ENCODE measurements at regions not wholly inside any gene's neighbourhood (a gene's known extent, or its start where the extent isn't known, plus 50 kb on each side); places are given as distances from the start of the nearest gene placed in this dataset.
"Not testable (repeated sequence)": the region's sequence is repeated elsewhere in the genome, so short reads cannot be mapped to it uniquely, and the experiment has no call there.

DNA sequence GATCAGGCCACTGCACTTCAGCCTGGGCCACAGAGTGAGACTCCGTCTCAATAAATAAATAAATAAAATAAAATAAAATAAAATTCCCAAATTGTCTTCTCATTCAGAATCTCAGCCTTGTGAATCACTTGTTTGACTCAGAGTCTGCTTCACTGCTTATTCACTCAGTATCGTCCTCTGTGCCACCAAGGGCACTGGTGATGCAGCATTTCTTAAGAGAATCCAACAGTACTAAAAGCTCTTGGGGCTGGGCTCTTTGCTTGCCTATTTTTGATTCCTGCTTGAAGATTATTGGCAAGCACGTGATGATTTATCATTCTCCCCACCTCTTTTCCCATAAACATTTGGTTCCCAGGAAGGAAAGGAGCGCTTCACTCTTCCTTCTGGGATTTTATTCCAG lies 54.8 kb upstream of the HMGB1 start:
- no peak for TF ChIP-seq CTCF (IDR thresholded peaks at IDR 0.05; ENCODE audit: low read depth, low read length, missing control alignments)
- DNase-seq (ENCODE audit: low read depth): no peak
- no peak overlapping the region for H3K4me3 ChIP-seq (ENCODE audit: low read depth, low read length)

- no peak for DNase-seq (ENCODE audit: low read depth)
- no peak overlapping the region for H3K4me3 ChIP-seq (ENCODE audit: low read depth, low read length)
- no peak for TF ChIP-seq CTCF (IDR thresholded peaks at IDR 0.05; ENCODE audit: low read depth, low read length, missing control alignments)
Observed at GRCh38 chr13:30523211-30523610, 57.5 kb upstream of the HMGB1 start.

GRCh38 chr13:30523817-30524216 lies 58.1 kb upstream of the HMGB1 start:
- not testable (repeated sequence) for H3K4me3 ChIP-seq (ENCODE audit: low read depth, low read length)

GRCh38 chr13:30525212-30525611 lies 59.5 kb upstream of the HMGB1 start:
- not testable (repeated sequence) for DNase-seq (ENCODE audit: low read depth); H3K4me3 ChIP-seq (ENCODE audit: low read depth, low read length)

More at GRCh38 chr13:30523817-30524216, 58.1 kb upstream of the HMGB1 start:
- not testable (repeated sequence) for DNase-seq (ENCODE audit: low read depth)

GRCh38 chr13:30526612-30527495 lies 61.1 kb upstream of the HMGB1 start:
- H3K4me3 ChIP-seq (ENCODE audit: low read depth, low read length): no peak overlapping the region
- no peak for TF ChIP-seq CTCF (IDR thresholded peaks at IDR 0.05; ENCODE audit: low read depth, low read length, missing control alignments)
- no peak for DNase-seq (ENCODE audit: low read depth)

DNA sequence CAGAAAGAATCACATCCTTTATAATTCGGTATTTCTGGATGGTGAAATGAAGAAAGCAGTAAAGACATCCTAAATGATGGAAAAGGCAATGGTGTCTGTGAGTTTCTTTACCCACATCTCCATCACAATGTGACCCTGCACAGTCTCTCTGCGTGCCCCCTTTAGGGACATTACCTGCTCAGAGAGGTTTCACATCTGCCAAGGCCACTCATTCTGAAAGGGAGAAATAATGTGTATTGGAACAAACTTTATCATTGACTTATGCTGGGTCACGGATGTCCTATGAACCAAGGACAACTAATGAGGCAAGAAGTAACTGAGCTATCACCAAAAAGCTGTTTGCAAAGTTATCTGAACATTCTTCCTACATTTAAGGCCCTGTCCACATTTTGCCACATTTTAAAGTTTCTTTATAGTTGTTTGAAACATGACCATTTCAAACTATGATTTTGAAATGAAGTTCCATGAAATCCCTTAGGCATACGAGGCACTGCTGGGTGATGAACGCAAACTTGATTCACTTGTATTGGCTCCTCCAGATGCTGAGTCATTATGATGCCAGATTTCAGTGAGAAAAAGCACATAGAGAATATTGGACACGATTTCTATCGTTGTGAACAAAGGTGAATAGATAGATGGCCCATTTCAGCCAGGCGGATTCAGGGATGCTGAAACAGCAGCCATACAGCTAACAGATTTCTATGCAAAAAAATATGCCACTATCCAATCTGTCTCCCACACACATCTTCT lies 63.5 kb upstream of the HMGB1 start:
- no peak overlapping the region for H3K4me3 ChIP-seq (ENCODE audit: low read depth, low read length)
- DNase-seq (ENCODE audit: low read depth): no peak
- no peak for TF ChIP-seq CTCF (IDR thresholded peaks at IDR 0.05; ENCODE audit: low read depth, low read length, missing control alignments)

DNA sequence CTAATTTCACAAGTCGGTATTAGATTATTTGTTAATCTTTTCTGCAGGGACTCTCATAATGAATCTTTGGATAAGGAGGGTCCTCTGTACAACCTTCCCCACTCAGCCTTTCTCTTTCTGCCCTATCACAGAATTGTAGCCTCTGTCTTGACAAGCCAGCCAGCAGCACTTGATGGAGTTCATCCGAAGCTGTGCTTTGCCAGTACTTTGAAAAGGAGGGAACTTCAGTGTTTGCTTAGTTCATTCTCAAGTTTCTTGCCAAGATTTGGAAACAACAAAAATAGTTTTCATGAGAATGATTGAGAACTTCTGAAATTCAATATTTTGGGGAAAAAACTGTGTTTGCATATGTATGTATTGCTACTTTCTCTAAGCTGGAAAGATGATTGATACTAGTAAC lies 69.3 kb upstream of the HMGB1 start:
- H3K4me3 ChIP-seq (ENCODE audit: low read depth, low read length): no peak overlapping the region
- TF ChIP-seq CTCF (IDR thresholded peaks at IDR 0.05; ENCODE audit: low read depth, low read length, missing control alignments): no peak
- DNase-seq (ENCODE audit: low read depth): no peak

- DNase-seq (ENCODE audit: low read depth): no peak
- TF ChIP-seq CTCF (IDR thresholded peaks at IDR 0.05; ENCODE audit: low read depth, low read length, missing control alignments): no peak
- no peak overlapping the region for H3K4me3 ChIP-seq (ENCODE audit: low read depth, low read length)
Observed at GRCh38 chr13:30545320-30545719, 72.4 kb upstream of the USPL1 start.

DNA sequence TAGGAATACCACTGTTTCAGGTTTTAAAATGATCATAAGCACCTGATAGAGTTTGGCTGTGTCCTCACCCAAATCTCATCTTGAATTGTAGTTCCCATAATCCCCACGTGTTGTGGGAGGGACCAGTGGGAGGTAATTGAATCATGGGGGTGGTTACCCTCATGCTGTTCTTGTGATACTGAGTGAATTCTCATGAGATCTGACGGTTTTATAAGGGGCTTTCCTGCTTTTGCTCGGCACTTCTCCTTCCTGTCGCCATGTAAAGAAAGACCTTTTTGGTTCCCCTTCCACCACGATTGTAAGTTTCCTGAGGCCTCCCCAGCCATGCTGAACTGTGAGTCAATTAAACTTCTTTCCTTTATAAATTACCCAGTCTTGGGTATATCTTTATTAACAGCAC lies 69.7 kb upstream of the USPL1 start:
- not testable (repeated sequence) for DNase-seq (ENCODE audit: low read depth); H3K4me3 ChIP-seq (ENCODE audit: low read depth, low read length)
